K562 (cell line): ENCODE measurements at regions not wholly inside any gene's neighbourhood (a gene's known extent, or its start where the extent isn't known, plus 50 kb on each side); places are given as distances from the start of the nearest gene placed in this dataset.

Source experiments
- ATAC-seq: fragments of 200-7000 bp; cut with Tn5 transposase; 3 replicates; pipeline ENCODE4 v1.9.1; 2020; ENCODE audit warnings: moderate library complexity
- BruUV-seq: library from RNA; stranded (reverse); fragments of 400-500 nt; replicated peaks from 2 replicates; lab custom pipeline; 2021; lab: Mats Ljungman, UMichigan
- CTCF ChIA-PET: fragments of 300-600 bp; formaldehyde crosslinking; extraction: SDS; loops from one replicate; lab custom pipeline; 2021; ENCODE audit warnings: low intra/inter-chr PET ratio; lab: Yijun Ruan, JAX
- POLR2A ChIA-PET: fragments of 300-600, 350-650 bp; sonication (Branson Sonifier 250); formaldehyde crosslinking; extraction: SDS; loops from one replicate; lab custom pipeline; 2021; ENCODE audit warnings: antibody characterized with exemption, inconsistent platforms; lab: Yijun Ruan, JAX
- DNase-seq, 4 experiments: peaks; one replicate each; pipeline versions ENCODE4 v3.0.0 to v3.0.0-alpha.2; 2011 to 2018; ENCODE audit warnings: low spot score in 3 of 4, mixed read lengths in 3 of 4; ENCODE audit errors: extremely low read depth in 1 of 4
- FAIRE-seq: peaks from 2 replicates; lab custom pipeline; 2011; peaks lifted over from hg19 to GRCh38; lab: Jason Lieb, UNC
- H2AFZ ChIP-seq: 2 replicates; pipeline ENCODE4 v1.6.0; 2011; ENCODE audit warnings: low read depth, low read length, control low read depth, inconsistent platforms
- H3K27ac ChIP-seq: fragments of 200-600 bp; 3 replicates; pipeline ENCODE4 v1.8.0; 2011; ENCODE audit warnings: low read depth, mild to moderate bottlenecking, control low read depth, inconsistent platforms, low read length, moderate library complexity, mixed read lengths; ENCODE audit errors: extremely low read depth
- H3K27me3 ChIP-seq, 2 experiments: fragments of 300-600 bp in 1 of 2; 2 replicates in 1 of 2; 3 replicates in 1 of 2; pipeline versions ENCODE4 v1.6.0 to v1.8.0; 2011; ENCODE audit warnings: inconsistent platforms in 2 of 2, low read length in 2 of 2, mild to moderate bottlenecking in 1 of 2, mixed read lengths in 1 of 2, moderate library complexity in 1 of 2; ENCODE audit not compliant: control insufficient read depth in 2 of 2, insufficient read depth in 2 of 2
- H3K36me3 ChIP-seq: fragments of 300-600 bp; 3 replicates; pipeline ENCODE4 v1.8.0; 2011; ENCODE audit warnings: mild to moderate bottlenecking, low read length, inconsistent platforms; ENCODE audit not compliant: control insufficient read depth, insufficient read depth
- H3K4me1 ChIP-seq, 2 experiments: fragments of 200-600 bp in 1 of 2; replicated peaks in 1 of 2; 2 replicates in 1 of 2; 3 replicates in 1 of 2; pipeline versions ENCODE4 v1.5.1 to v1.8.0; 2011; ENCODE audit warnings: inconsistent platforms in 2 of 2, low read length in 2 of 2, mild to moderate bottlenecking in 1 of 2, mixed read lengths in 1 of 2, moderate library complexity in 1 of 2; ENCODE audit not compliant: control insufficient read depth in 2 of 2, insufficient read depth in 2 of 2
- H3K4me2 ChIP-seq: 2 replicates; pipeline ENCODE4 v1.6.1; 2011; ENCODE audit warnings: low read length, control low read depth, inconsistent platforms, mixed read lengths; ENCODE audit not compliant: insufficient read depth
- H3K4me3 ChIP-seq: fragments of 200-600 bp; sonication (generic), shearing (Covaris generic); 2 replicates; pipeline ENCODE4 v1.5.1; 2016; ENCODE audit warnings: control low read depth, inconsistent platforms
- H3K79me2 ChIP-seq: fragments of 200-600 bp; 3 replicates; pipeline ENCODE4 v1.8.0; 2011; ENCODE audit warnings: low read length, inconsistent platforms; ENCODE audit not compliant: control insufficient read depth, insufficient read depth
- H3K9ac ChIP-seq, 2 experiments: 2 replicates each; pipeline versions ENCODE4 v1.6.0 to v1.6.1; 2011; ENCODE audit warnings: low read depth in 2 of 2, low read length in 2 of 2, control low read depth in 1 of 2, inconsistent platforms in 1 of 2, mild to moderate bottlenecking in 1 of 2, mixed read lengths in 1 of 2; ENCODE audit not compliant: insufficient read depth in 1 of 2
- H3K9me1 ChIP-seq: one replicate; pipeline ENCODE4 v1.6.0; 2011; ENCODE audit warnings: inconsistent platforms, mild to moderate bottlenecking, low read length, moderate library complexity; ENCODE audit not compliant: control insufficient read depth, insufficient read depth
- H3K9me3 ChIP-seq: replicated peaks from 2 replicates; pipeline ENCODE4 v1.5.1; 2011; ENCODE audit warnings: low read depth, low read length, inconsistent platforms; ENCODE audit not compliant: control insufficient read depth, insufficient read depth
- H4K20me1 ChIP-seq: replicated peaks from 2 replicates; pipeline ENCODE4 v1.6.1; 2011; ENCODE audit warnings: low read length, inconsistent platforms, mixed read lengths; ENCODE audit not compliant: control insufficient read depth, insufficient read depth
- ELF1 ChIP-seq: fragments of 200-800 bp; sonication (Bioruptor generic); IDR thresholded peaks from 2 replicates; pipeline ENCODE4 v1.6.1; 2016; ENCODE audit warnings: missing genetic modification characterization, missing compliant biosample characterization
- EP400 ChIP-seq: fragments of 450-650 bp; IDR thresholded peaks from 2 replicates; pipeline ENCODE4 v1.6.1; 2017; ENCODE audit warnings: antibody characterized with exemption, mild to moderate bottlenecking, moderate library complexity
- EWSR1 ChIP-seq: fragments of 450-650 bp; IDR thresholded peaks from 2 replicates; pipeline ENCODE4 v1.6.1; 2018; ENCODE audit warnings: borderline replicate concordance, mild to moderate bottlenecking, low read depth, moderate library complexity; ENCODE audit not compliant: partially characterized antibody
- HSF4 ChIP-seq: fragments of 250-450 bp; sonication (Bioruptor Pico); IDR thresholded peaks from 2 replicates; pipeline ENCODE4 v2.1.2; 2022; ENCODE audit warnings: mild to moderate bottlenecking, moderate library complexity, borderline replicate concordance
- MAFF ChIP-seq: IDR thresholded peaks from 2 replicates; pipeline ENCODE4 v1.6.1; 2012; ENCODE audit warnings: low read length, improper control_type of control experiment
- NR2C2 ChIP-seq, 2 experiments: fragments of 200-800 bp in 1 of 2; sonication (Bioruptor generic) in 1 of 2; sonication (generic) in 1 of 2; formaldehyde crosslinking in 1 of 2; IDR thresholded peaks; 2 replicates each; pipeline versions ENCODE4 v1.6.1 to v1.8.0; 2016 to 2022; ENCODE audit warnings: mild to moderate bottlenecking in 1 of 2, missing compliant biosample characterization in 1 of 2, missing genetic modification characterization in 1 of 2, missing genetic modification reagents in 1 of 2
- REST ChIP-seq, 2 experiments: fragments of 450-650 bp; formaldehyde crosslinking in 1 of 2; IDR thresholded peaks; 2 replicates each; pipeline versions ENCODE4 v1.4.0 to v1.6.1; 2014 to 2020; ENCODE audit warnings: mild to moderate bottlenecking in 2 of 2, borderline replicate concordance in 1 of 2, low read depth in 1 of 2
- STAT5B ChIP-seq: fragments of 250-450 bp; sonication (Bioruptor Pico); IDR thresholded peaks from 2 replicates; pipeline ENCODE4 v1.8.0; 2021; ENCODE audit warnings: mild to moderate bottlenecking, inconsistent platforms
- TCFL5 ChIP-seq: fragments of 250-450 bp; sonication (Bioruptor Pico); conservative IDR thresholded peaks from 2 replicates; pipeline ENCODE4 v1.6.1; 2021; ENCODE audit warnings: mild to moderate bottlenecking, moderate library complexity, matching md5 sums
- ZNF511 ChIP-seq: sonication (generic); formaldehyde crosslinking; IDR thresholded peaks from 2 replicates; pipeline ENCODE4 v1.8.0; 2022; ENCODE audit warnings: mild to moderate bottlenecking, missing genetic modification reagents
- WGBS: fragments of 100-300 bp; shearing (Covaris generic); methylation state at CpG from one replicate; pipeline ENCODE4 v1.1.6; 2016; ENCODE audit warnings: low coverage, mixed read lengths; ENCODE audit not compliant: insufficient coverage; ENCODE audit errors: missing lambda C conversion rate; 5-methylcytosine and 5-hydroxymethylcytosine counted together
- in situ Hi-C: fragments of 300-500 bp; cut with MboI; formaldehyde crosslinking; loops from 4 replicates; pipeline ENCODE4 v1.15.0; 2018; ENCODE audit warnings: inconsistent platforms, mixed read lengths
- intact Hi-C: fragments of 100-400 bp; cut with micrococcal nuclease; formaldehyde crosslinking; loops from 2 replicates; pipeline ENCODE4 v1.14.2; 2022

- H3K9ac ChIP-seq = peak overlapping the region; percentile 53 to 85
- DNase-seq = peak; percentile 78 to 93 (median 79)
- in situ Hi-C loops = no loop called here
- H3K4me3 ChIP-seq = peak overlapping the region; percentile 42
- no peaks in the 10 kb centered on the region for H3K9me3 ChIP-seq
- no peaks in the 10 kb centered on the region for H3K79me2 ChIP-seq
- no peaks in the 10 kb centered on the region for H3K9me1 ChIP-seq
- H4K20me1 ChIP-seq = no peaks in the 10 kb centered on the region
- no peaks in the 10 kb centered on the region for H3K36me3 ChIP-seq
- no TSS peak for BruUV-seq
- peaks cover 56 to 63% of the 10 kb centered on the region in 2 experiments for H3K4me1 ChIP-seq
- H2AFZ ChIP-seq = peak overlapping the region; percentile 82
- no peaks in the 10 kb centered on the region for H3K27me3 ChIP-seq
- peak; percentile 96 for FAIRE-seq
- ATAC-seq = peak; percentile 85
- ChIA-PET CTCF (no interaction called here), POLR2A (interaction anchor here (1.2 kb wide), 1 partner anchor 9 kb away, joined by 6 read pairs; no protein-coding TSS in a partner anchor)
- intact Hi-C loops = loop anchor here (5.0 kb wide), 1 partner anchor 39 kb away; no protein-coding TSS in a partner anchor
- peak overlapping the region; percentile 88 for H3K27ac ChIP-seq
- H3K4me2 ChIP-seq = peak overlapping the region; percentile 71
- WGBS = 6% methylated on average over 13 of the region's 48 CpGs
- TF ChIP-seq STAT5B (CRISPR knock-in tag) (no peak), TCFL5 (no peak), NR2C2 (CRISPR knock-in tag; IDR thresholded peaks at IDR 0.05) (no peak), NR2C2 (tag; IDR thresholded peaks at IDR 0.05) (peak; percentile 48), HSF4 (no peak), ELF1 (tag) (peak; percentile 56), ZNF511 (0 out of 2 replicates have a peak, but pooled peaks have one; percentile 29), EP400 (peak; percentile 70; the same call in 1 of the 2 replicates), REST (IDR thresholded peaks at IDR 0.05; ENCODE audit: borderline replicate concordance) (peak; percentile 36; the same call in 1 of the 2 replicates), REST (CRISPR knock-in tag; IDR thresholded peaks at IDR 0.05; ENCODE audit: low read depth) (no peak), EWSR1 (no peak), MAFF (peak; percentile 99)
Observed at GRCh38 chr14:76956316-76957090, 72.0 kb downstream of the IRF2BPL start.
